Astrocyte of the cerebellum (primary cell): ENCODE measurements at regions not wholly inside any gene's neighbourhood (a gene's known extent, or its start where the extent isn't known, plus 50 kb on each side); places are given as distances from the start of the nearest gene placed in this dataset.
A peak's percentile ranks its signal among the peaks of the same experiment; 100 is the strongest.
"Not testable (repeated sequence)": the region's sequence is repeated elsewhere in the genome, so short reads cannot be mapped to it uniquely, and the experiment has no call there.

Experiments
- DNase-seq: peaks from one replicate; pipeline ENCODE4 v3.0.0-alpha.2; 2011; ENCODE audit warnings: low read depth
- H3K4me3 ChIP-seq: 2 replicates; pipeline ENCODE4 v1.5.1; 2011; ENCODE audit warnings: mild to moderate bottlenecking, low read depth, low read length, moderate library complexity
- in situ Hi-C: cut with HindIII; loops from 2 replicates; pipeline ENCODE4 v1.10.0; 2017; ENCODE audit warnings: low sequenced_read_pairs
- TF ChIP-seq, protein P1 (sequence below): IDR thresholded peaks from 2 replicates; pipeline ENCODE4 v1.5.1; 2012; ENCODE audit warnings: low read length, low read depth, moderate library complexity, mild to moderate bottlenecking; ENCODE audit errors: missing control alignments

DNA sequence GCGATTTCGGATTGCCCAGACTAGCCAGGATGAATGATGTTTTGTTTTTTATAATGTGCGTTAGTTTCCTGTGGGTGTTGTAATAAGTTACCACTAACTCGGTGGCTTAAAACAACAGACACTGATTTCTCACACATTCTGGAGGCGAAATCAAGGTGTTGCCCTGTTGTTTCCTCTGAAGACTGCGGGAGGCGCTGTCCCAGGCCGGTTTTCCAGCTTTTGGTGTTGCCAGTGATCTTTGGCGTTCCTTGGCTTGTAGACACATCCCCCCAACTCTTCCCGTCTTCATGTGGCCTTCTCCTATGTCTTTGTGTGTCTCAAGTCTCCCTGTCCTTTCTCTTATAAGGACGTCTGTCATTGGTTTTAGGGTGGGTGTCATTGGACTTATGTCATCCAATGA lies 267.7 kb downstream of the AACS start:
- in situ Hi-C loops, result no loop called here
- TF ChIP-seq, protein P1, sequence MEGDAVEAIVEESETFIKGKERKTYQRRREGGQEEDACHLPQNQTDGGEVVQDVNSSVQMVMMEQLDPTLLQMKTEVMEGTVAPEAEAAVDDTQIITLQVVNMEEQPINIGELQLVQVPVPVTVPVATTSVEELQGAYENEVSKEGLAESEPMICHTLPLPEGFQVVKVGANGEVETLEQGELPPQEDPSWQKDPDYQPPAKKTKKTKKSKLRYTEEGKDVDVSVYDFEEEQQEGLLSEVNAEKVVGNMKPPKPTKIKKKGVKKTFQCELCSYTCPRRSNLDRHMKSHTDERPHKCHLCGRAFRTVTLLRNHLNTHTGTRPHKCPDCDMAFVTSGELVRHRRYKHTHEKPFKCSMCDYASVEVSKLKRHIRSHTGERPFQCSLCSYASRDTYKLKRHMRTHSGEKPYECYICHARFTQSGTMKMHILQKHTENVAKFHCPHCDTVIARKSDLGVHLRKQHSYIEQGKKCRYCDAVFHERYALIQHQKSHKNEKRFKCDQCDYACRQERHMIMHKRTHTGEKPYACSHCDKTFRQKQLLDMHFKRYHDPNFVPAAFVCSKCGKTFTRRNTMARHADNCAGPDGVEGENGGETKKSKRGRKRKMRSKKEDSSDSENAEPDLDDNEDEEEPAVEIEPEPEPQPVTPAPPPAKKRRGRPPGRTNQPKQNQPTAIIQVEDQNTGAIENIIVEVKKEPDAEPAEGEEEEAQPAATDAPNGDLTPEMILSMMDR, result peak; percentile 17
- DNase-seq, result no peak
- H3K4me3 ChIP-seq, result no peak overlapping the region

DNA sequence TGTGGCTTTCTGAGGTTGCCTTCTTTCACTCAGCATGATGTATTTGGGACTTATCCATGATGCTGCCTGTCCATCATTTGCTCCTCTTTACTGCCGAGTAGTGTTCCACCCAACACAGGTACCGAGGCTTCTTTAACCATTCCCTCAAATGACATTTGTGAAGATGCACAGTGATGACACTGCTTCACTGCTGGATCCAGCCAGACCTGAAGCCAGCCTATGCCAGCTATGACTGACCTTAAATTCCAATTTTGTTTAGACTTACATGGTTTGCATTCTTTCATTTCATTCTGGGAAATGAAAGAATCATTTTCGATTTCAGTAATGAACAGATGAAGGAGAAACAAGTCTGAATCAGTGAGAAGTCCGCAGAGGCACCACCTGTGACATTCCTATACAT lies 271.0 kb downstream of the AACS start:
- TF ChIP-seq, protein P1, result no peak
- H3K4me3 ChIP-seq, result no peak overlapping the region
- in situ Hi-C loops, result no loop called here
- DNase-seq, result no peak

DNA sequence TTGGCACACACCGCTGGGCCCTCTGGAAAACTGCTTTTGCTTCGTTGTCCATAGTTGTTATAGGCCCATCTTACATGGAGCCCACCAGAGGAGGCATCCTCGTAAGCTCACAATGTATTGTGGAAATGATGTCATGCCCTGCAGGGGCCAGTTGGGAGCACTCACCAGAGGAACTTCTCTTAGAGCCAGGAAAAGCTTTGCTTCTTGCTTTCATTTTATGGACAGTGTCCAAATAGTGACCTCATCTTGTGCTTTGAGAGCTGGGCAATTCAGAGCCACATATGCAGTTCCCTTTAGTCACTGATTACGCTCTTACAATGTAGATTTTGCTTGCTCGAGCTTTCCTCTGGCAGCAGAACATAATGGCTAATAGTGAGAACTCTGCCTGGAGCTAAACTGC lies 275.6 kb downstream of the AACS start:
- in situ Hi-C loops, result no loop called here
- TF ChIP-seq, protein P1, result peak; percentile 24
- DNase-seq, result peak; percentile 91
- H3K4me3 ChIP-seq, result no peak overlapping the region

DNA sequence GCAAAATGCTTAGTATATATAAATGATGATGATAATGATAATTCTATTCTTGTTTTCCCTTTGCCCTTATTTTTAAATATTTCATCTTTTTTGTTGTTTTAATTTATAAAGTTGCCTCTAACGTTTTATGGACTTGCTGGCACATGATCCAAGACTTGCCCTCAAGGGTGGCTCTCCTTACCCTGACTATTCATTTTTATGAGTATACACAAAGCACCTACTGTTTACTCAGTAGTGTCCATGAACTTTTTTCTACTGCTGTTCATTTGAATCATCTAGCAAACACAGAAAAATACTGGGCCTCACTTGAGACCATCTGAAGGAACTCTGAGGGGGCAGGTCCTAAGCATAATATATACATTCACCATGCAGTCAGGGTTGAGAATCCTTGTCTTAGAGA lies 276.2 kb downstream of the AACS start:
- TF ChIP-seq, protein P1, result no peak
- DNase-seq, result no peak
- in situ Hi-C loops, result no loop called here
- no peak overlapping the region for H3K4me3 ChIP-seq

DNA sequence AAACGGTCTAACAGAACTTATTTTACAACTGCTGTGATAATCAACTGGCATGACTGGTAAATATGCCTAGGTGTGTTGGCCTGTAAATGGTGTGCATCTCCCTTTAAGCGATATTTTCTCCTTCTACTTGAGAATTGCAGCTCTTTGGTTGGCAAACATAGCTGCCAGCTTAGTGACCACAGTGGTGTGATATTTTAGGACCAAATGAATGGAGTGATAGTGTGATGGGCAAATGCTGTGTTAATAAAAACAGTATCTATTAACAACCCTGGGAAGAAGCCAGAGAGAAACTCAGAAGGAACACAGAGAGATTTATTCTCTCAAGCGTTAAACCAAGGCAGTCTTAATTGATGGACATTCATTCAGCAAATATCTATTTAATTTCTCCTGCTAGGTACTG lies 278.4 kb downstream of the AACS start:
- TF ChIP-seq, protein P1, result no peak
- DNase-seq, result no peak
- no peak overlapping the region for H3K4me3 ChIP-seq
- in situ Hi-C loops, result no loop called here

DNA sequence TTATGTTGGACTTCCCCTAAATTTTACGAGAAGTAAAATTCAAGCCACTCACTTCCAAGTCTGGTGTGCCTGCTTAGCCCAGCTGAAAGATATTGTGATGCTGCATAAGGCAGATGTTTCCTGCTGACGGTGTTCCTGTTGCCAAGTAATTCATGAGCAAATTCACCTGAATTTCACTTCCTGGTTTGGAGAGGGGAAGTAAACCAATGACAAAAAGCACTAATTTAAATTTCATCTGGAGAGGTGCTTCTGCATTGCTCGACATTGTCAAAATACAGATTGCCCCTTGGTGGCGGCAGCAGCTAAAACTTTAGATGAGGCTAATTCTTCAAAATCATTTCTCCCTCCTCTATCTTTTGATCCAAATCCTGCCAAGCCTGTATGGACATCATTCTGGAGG lies 281.1 kb downstream of the AACS start:
- H3K4me3 ChIP-seq, result no peak overlapping the region
- in situ Hi-C loops, result no loop called here
- TF ChIP-seq, protein P1, result no peak
- no peak for DNase-seq

DNA sequence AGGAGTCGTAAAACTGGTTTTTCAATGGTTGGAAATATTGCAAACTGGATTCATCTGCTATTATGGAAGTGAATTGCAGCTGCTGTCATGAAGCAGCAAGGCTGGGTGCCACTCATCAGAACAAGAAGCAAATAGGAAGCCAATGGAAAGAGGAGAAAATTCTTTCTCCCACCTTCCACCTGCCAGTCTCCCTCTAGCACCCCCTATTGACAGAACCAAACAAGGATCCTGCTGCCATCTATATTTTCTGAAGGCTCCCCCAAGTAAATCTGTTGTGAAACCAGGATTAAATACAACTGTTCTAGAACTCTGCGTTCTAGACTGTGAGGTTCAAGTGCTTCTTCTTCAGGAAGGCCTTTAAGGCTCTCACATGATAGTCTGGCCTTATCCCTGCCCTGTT lies 286.6 kb downstream of the AACS start:
- TF ChIP-seq, protein P1, result no peak
- H3K4me3 ChIP-seq, result no peak overlapping the region
- in situ Hi-C loops, result no loop called here
- no peak for DNase-seq

DNA sequence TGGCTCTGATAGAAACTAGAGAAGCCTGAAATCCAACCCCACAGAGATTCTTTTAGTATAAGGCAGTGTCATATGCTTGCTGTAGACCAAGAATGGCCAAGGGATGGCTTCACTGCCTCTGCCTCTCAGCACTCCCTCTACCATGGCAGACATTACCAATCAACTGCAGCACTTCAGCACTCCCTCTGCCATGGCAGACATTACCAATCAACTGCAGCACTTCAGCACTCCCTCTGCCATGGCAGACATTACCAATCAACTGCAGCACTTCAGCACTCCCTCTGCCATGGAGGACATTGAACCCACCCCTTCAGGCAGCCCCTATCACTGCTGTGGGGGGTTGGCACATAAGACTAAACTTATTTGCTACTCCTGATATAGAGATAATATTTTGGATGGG lies 287.8 kb downstream of the AACS start:
- H3K4me3 ChIP-seq, in situ Hi-C loops, DNase-seq: not testable (repeated sequence)
